ENCODE measurements at regions not wholly inside any gene's neighbourhood (a gene's known extent, or its start where the extent isn't known, plus 50 kb on each side); places are given as distances from the start of the nearest gene placed in this dataset.

DNA sequence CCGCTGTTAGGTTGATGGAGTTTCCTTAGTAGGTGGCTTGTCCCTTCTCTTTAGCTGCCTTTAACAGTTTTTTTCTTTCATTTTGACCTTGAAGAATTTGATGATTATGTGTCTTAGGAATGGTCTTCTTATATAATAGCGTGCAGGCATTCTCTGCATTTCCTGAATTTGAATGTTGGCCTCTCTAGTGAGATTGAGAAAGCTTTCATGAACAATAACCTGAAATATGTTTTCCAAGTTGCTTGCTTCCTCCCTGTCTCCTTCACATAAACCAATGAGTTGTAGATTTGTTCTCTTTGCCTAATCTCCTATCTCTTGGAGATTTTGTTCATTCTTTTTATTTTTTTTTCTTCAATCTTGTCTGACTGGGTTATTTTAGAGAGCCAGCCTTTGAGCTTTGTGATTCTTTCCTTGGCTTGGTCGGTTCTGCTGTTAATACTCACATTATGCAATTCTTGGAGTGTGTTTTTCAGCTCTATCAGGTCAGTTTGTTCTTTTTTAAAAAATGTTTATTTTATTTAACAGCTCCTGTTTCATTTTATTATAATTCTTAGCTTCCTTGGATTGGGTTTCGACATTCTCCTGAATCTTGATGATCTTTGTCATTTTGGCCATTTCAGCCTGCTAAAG lies 627.9 kb downstream of the SI start:
- TF ChIP-seq, protein P1, sequence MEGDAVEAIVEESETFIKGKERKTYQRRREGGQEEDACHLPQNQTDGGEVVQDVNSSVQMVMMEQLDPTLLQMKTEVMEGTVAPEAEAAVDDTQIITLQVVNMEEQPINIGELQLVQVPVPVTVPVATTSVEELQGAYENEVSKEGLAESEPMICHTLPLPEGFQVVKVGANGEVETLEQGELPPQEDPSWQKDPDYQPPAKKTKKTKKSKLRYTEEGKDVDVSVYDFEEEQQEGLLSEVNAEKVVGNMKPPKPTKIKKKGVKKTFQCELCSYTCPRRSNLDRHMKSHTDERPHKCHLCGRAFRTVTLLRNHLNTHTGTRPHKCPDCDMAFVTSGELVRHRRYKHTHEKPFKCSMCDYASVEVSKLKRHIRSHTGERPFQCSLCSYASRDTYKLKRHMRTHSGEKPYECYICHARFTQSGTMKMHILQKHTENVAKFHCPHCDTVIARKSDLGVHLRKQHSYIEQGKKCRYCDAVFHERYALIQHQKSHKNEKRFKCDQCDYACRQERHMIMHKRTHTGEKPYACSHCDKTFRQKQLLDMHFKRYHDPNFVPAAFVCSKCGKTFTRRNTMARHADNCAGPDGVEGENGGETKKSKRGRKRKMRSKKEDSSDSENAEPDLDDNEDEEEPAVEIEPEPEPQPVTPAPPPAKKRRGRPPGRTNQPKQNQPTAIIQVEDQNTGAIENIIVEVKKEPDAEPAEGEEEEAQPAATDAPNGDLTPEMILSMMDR (conservative IDR thresholded peaks at IDR 0.05 in 1 of 2, IDR thresholded peaks at IDR 0.05 in 1 of 2; ENCODE audit: low read depth in 1 of 2, low read length in 2 of 2) = no peak
- TF ChIP-seq EZH2 (IDR thresholded peaks at IDR 0.05; ENCODE audit: low read length, missing control alignments) = no peak
